ENCODE measurements at regions not wholly inside any gene's neighbourhood (a gene's known extent, or its start where the extent isn't known, plus 50 kb on each side); places are given as distances from the start of the nearest gene placed in this dataset.

DNA sequence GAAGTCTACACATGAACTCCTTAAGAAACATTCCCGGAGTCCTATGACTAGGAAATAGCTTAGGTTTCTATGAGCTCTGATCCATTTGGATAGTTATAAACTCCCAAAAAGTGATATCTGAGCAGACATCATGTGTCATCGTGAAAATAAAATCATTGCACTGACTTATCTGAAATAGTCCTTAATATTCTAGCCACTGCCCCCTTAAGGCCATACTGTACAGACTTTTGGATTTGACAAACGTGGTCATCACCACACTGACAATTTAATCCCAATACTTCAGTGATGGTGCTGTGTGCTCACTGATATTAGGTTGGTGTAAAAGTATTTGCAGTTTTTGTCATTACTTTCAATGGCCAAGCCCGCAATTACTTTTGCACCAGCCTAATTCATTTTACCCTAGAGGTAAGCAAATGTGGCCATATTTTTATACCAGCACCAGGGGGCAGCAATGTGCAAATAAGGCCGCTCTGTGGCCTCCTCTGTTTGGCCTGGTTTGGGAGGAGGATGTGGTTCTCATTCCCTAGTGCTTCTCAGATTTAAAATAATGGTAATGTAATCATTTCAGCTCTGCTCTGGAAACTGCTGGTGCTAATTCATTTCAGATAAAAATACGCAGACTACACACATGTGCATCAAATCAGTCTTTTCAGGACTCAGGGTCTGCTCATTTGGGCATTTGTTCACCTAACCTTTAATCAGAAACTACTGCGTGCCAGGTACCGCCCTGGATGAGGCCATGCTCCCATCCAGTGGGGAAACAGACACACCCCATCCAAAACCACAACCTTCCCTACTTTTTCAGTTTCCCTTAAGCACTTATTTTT is 196.4 kb upstream of the C1QTNF7 start:
- H3K4me1 ChIP-seq (ENCODE audit: control insufficient read depth in 1 of 2, insufficient read depth in 2 of 2, low read length in 2 of 2) = peaks cover 5 to 8% of the 10 kb centered on the region in 2 donors
- peak overlapping the region in 1 of 2 donors; percentile 58 for H3K27ac ChIP-seq (ENCODE audit: low read depth in 1 of 2, low read length in 2 of 2)
- no peaks in the 10 kb centered on the region for H3K9me3 ChIP-seq (ENCODE audit: control insufficient read depth, low read length)
- 44 to 48% methylated on average over 8 of the region's 8 CpGs for WGBS, 2 donors
- H3K27me3 ChIP-seq (ENCODE audit: control insufficient read depth in 1 of 2, insufficient read depth in 2 of 2, low read length in 1 of 2) = no peaks in the 10 kb centered on the region
- no peak overlapping the region for H3K4me3 ChIP-seq (ENCODE audit: low read length in 2 of 2)
- DNase-seq = peak; percentile 87
- ATAC-seq (ENCODE audit: low FRiP score) = peak; percentile 88
- intact Hi-C loops (cut with DNase I) = loop anchor here (2.0 to 10.0 kb wide), 4 partner anchors 93 to 227 kb away; partner anchors contain the start of gene C1QTNF7 (in 2 of the 2)
- H3K36me3 ChIP-seq (ENCODE audit: control insufficient read depth in 1 of 2, insufficient read depth in 2 of 2, low read length in 1 of 2) = peaks cover 0 to 5% of the 10 kb centered on the region in 2 donors

DNA sequence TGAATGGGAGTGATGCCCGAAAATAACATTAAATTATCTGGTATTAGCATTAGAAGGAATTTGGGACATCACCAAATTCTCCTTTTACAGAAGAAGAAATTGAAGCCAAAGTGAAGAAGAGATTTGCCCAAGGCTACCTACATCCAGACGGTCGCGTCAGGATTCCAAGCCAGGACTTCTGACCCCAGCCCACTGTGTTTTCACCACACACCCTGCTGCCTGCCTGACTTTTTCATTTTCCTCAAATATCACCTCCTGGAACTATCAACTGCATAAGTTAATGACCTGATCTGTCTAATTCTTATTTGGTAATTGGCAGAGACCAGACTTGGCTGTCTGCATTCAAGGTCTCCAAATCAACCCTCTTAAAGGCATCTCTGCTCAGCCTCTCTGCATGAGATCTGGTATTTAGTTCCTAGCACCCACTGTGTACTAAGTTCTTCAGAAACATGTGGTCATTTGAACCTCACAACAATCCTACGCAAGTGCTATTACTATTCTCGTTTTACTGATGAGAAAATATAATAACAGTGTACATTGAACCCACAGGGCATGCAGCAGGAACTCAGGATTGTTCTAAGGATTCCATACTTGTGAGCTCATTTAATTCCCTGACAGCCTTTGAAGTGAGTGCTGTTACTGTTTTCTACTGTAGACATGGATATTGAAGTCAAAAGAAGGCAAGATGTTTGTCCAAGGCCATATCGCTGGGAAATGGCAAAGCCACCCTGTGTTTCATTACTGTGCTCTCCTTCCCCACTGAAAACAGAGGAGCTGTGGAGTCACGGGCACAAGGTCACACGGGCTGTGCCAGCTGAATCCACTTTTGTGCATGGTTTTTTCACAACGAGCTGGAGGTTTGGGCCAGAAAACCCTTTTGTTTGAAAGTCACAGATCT is 195.2 kb upstream of the C1QTNF7 start:
- WGBS, 2 donors = 19 to 20% methylated on average over 10 of the region's 10 CpGs
- peak overlapping the region; percentile 61 to 88 for H3K27ac ChIP-seq (ENCODE audit: low read depth in 1 of 2, low read length in 2 of 2)
- ATAC-seq (ENCODE audit: low FRiP score) = peak; percentile 2
- no peak overlapping the region for H3K4me3 ChIP-seq (ENCODE audit: low read length in 2 of 2)
- H3K9me3 ChIP-seq (ENCODE audit: control insufficient read depth, low read length) = no peaks in the 10 kb centered on the region
- no peak for DNase-seq
- intact Hi-C loops (cut with DNase I) = loop anchor here (2.0 to 10.0 kb wide), 4 partner anchors 92 to 226 kb away; partner anchors contain the start of gene C1QTNF7 (in 2 of the 2)
- peaks cover 5 to 8% of the 10 kb centered on the region in 2 donors for H3K4me1 ChIP-seq (ENCODE audit: control insufficient read depth in 1 of 2, insufficient read depth in 2 of 2, low read length in 2 of 2)
- H3K27me3 ChIP-seq (ENCODE audit: control insufficient read depth in 1 of 2, insufficient read depth in 2 of 2, low read length in 1 of 2) = no peaks in the 10 kb centered on the region
- H3K36me3 ChIP-seq (ENCODE audit: control insufficient read depth in 1 of 2, insufficient read depth in 2 of 2, low read length in 1 of 2) = peaks cover 0 to 2% of the 10 kb centered on the region in 2 donors

DNA sequence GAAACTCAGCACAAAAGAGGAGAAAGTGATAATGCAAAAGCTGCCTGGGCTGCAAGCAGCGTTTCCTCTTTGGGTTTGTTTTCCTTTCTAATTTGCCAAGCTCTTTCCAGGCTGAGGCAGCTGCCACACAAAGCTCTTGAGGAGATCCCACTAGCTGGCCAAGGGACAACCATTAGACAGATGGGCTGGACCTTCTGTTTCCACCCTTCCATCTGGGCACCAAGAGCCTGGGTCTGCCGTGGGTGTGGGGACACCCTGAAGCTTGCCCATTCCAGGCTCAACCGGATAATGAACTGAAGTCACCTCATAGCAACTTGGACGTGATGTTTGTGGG is 194.6 kb upstream of the C1QTNF7 start:
- Histone ChIP-seq H3K4me3 (ENCODE audit: low read length in 2 of 2) (no peak overlapping the region), H3K36me3 (ENCODE audit: control insufficient read depth in 1 of 2, insufficient read depth in 2 of 2, low read length in 1 of 2) (peaks cover 0 to 2% of the 10 kb centered on the region in 2 donors), H3K9me3 (ENCODE audit: control insufficient read depth, low read length) (no peaks in the 10 kb centered on the region), H3K4me1 (ENCODE audit: control insufficient read depth in 1 of 2, insufficient read depth in 2 of 2, low read length in 2 of 2) (peaks cover 5 to 8% of the 10 kb centered on the region in 2 donors), H3K27me3 (ENCODE audit: control insufficient read depth in 1 of 2, insufficient read depth in 2 of 2, low read length in 1 of 2) (no peaks in the 10 kb centered on the region), H3K27ac (ENCODE audit: low read depth in 1 of 2, low read length in 2 of 2) (peak overlapping the region; percentile 61 to 62)
- DNase-seq = no peak
- ATAC-seq (ENCODE audit: low FRiP score) = peak; percentile 23
- WGBS, 2 donors = 3% methylated on average over 4 of the region's 4 CpGs
- intact Hi-C loops (cut with DNase I) = loop anchor here (2.0 to 10.0 kb wide), 4 partner anchors 92 to 226 kb away; partner anchors contain the start of gene C1QTNF7 (in 2 of the 2)

DNA sequence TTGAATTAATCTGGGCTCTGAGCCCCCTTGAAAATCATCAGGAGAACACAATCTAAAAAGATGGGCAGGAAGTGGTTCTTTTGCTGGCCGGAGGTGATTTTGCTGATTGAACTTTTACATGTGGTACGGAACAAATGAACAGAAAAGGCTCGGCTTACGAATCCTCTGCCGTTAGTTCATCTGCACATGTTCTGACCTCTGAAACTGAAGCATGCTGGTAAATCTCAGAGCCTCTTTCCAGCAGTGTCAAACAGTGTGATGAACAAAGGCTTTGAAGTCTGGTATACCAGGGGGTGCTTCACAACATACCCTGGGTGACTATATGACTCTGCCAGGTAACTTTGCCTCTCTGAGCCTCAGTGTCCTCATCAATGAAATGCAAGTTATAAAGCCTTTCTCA is 194.2 kb upstream of the C1QTNF7 start:
- 6 to 9% methylated on average over 5 of the region's 5 CpGs for WGBS, 2 donors
- H3K36me3 ChIP-seq (ENCODE audit: control insufficient read depth in 1 of 2, insufficient read depth in 2 of 2, low read length in 1 of 2) = peaks cover 0 to 2% of the 10 kb centered on the region in 2 donors
- no peak for ATAC-seq (ENCODE audit: low FRiP score)
- no peak for DNase-seq
- peaks cover 5 to 8% of the 10 kb centered on the region in 2 donors for H3K4me1 ChIP-seq (ENCODE audit: control insufficient read depth in 1 of 2, insufficient read depth in 2 of 2, low read length in 2 of 2)
- intact Hi-C loops (cut with DNase I) = loop anchor here (2.0 to 10.0 kb wide), 4 partner anchors 91 to 225 kb away; partner anchors contain the start of gene C1QTNF7 (in 2 of the 2)
- peak overlapping the region; percentile 61 to 62 for H3K27ac ChIP-seq (ENCODE audit: low read depth in 1 of 2, low read length in 2 of 2)
- no peaks in the 10 kb centered on the region for H3K9me3 ChIP-seq (ENCODE audit: control insufficient read depth, low read length)
- no peaks in the 10 kb centered on the region for H3K27me3 ChIP-seq (ENCODE audit: control insufficient read depth in 1 of 2, insufficient read depth in 2 of 2, low read length in 1 of 2)
- no peak overlapping the region for H3K4me3 ChIP-seq (ENCODE audit: low read length in 2 of 2)

DNA sequence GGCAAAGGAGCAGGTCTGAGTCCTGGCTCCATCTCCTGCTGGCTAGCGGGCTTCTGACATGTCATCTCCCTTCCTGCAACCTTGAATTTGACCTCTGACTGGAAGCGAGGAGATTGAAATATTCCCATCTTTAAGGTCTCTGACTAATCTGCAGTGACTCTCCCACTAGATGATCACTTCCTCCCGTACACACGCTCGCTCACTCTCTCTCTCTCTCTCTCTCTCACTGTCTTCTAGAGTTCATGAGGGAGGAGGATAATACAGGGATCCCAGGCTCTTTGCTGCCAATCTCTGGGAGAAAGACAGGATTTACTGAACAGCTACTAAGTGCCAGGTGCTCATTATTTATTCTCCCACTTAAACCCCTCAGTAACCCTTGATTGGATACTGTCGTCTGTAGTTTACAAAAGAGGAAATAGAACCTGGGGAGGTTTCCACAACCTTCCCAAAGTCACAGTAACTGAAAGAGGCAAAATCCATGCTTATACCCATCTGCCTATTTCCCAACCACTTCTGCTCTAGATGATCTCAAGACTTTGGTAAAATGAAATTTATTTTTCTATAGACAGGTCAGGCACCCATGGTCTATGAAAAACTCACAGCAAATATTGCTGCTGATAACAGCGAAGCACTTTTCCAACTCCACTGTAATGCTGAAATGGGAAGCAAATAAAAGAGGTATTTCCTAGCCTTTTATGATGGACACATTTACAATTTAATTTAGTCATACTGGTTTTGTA is 193.5 kb upstream of the C1QTNF7 start:
- no peaks in the 10 kb centered on the region for H3K9me3 ChIP-seq (ENCODE audit: control insufficient read depth, low read length)
- DNase-seq (no peak), ATAC-seq (ENCODE audit: low FRiP score) (no peak)
- no peaks in the 10 kb centered on the region for H3K27me3 ChIP-seq (ENCODE audit: control insufficient read depth in 1 of 2, insufficient read depth in 2 of 2, low read length in 1 of 2)
- peaks cover 0 to 2% of the 10 kb centered on the region in 2 donors for H3K36me3 ChIP-seq (ENCODE audit: control insufficient read depth in 1 of 2, insufficient read depth in 2 of 2, low read length in 1 of 2)
- intact Hi-C loops (cut with DNase I) = loop anchor here (10.0 kb wide), 3 partner anchors 91 to 191 kb away; partner anchors contain the start of gene C1QTNF7 (in 2 of the 2)
- 77 to 78% methylated on average over 7 of the region's 7 CpGs for WGBS, 2 donors
- H3K27ac ChIP-seq (ENCODE audit: low read depth in 1 of 2, low read length in 2 of 2) = peak overlapping the region; percentile 61 to 62
- H3K4me3 ChIP-seq (ENCODE audit: low read length in 2 of 2) = no peak overlapping the region
- peaks cover 5 to 8% of the 10 kb centered on the region in 2 donors for H3K4me1 ChIP-seq (ENCODE audit: control insufficient read depth in 1 of 2, insufficient read depth in 2 of 2, low read length in 2 of 2)

DNA sequence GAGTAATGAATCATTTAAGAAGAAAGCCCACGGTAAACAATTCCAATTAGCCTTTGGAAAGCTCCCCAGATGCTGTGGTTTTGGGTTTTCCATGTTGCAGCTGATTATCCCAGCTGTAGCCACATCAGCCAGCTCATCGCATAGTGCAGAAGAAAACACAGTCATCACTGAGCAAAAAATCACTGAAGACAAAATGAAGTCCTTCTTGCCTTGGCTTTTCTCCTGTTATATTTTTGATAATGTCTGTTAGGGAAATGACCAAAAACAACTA is 193.0 kb upstream of the C1QTNF7 start:
- H3K27ac ChIP-seq (ENCODE audit: low read depth in 1 of 2, low read length in 2 of 2) = peak overlapping the region in 1 of 2 donors; percentile 30
- 31 to 42% methylated on average over 2 of the region's 2 CpGs for WGBS, 2 donors
- intact Hi-C loops (cut with DNase I) = loop anchor here (10.0 kb wide), 3 partner anchors 90 to 190 kb away; partner anchors contain the start of gene C1QTNF7 (in 2 of the 2)
- H3K27me3 ChIP-seq (ENCODE audit: control insufficient read depth in 1 of 2, insufficient read depth in 2 of 2, low read length in 1 of 2) = no peaks in the 10 kb centered on the region
- ATAC-seq (ENCODE audit: low FRiP score) (no peak), DNase-seq (no peak)
- no peak overlapping the region for H3K4me3 ChIP-seq (ENCODE audit: low read length in 2 of 2)
- H3K9me3 ChIP-seq (ENCODE audit: control insufficient read depth, low read length) = no peaks in the 10 kb centered on the region
- H3K4me1 ChIP-seq (ENCODE audit: control insufficient read depth in 1 of 2, insufficient read depth in 2 of 2, low read length in 2 of 2) = peaks cover 5 to 8% of the 10 kb centered on the region in 2 donors
- no peaks in the 10 kb centered on the region for H3K36me3 ChIP-seq (ENCODE audit: control insufficient read depth in 1 of 2, insufficient read depth in 2 of 2, low read length in 1 of 2)

DNA sequence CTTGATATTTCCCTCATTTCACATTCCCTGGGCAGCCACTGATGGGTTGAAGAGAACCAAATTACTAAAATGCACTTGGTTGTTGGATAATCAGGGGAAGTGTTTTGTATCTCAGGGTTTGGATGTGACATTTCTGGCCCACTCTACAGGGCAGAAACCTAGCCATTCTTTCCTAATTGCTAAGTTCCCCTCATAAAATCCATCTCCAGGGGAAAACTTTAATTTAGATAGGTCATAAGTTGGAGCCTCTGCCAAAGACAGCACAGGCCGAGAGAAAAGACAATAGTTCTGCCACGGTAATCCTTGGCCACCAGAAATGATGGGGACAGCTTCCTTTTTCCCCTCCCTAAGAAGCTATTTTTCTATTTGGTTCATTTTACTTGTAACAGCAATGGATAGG is 192.7 kb upstream of the C1QTNF7 start:
- Histone ChIP-seq H3K4me1 (ENCODE audit: control insufficient read depth in 1 of 2, insufficient read depth in 2 of 2, low read length in 2 of 2) (peaks cover 5 to 8% of the 10 kb centered on the region in 2 donors), H3K27ac (ENCODE audit: low read depth in 1 of 2, low read length in 2 of 2) (peak overlapping the region in 1 of 2 donors; percentile 30)
- WGBS, 2 donors = 7 to 9% methylated on average over 2 of the region's 2 CpGs

More for the DNA sequence above, 192.7 kb upstream of the C1QTNF7 start:
- intact Hi-C loops (cut with DNase I) = loop anchor here (10.0 kb wide), 3 partner anchors 90 to 190 kb away; partner anchors contain the start of gene C1QTNF7 (in 2 of the 2)
- Histone ChIP-seq H3K9me3 (ENCODE audit: control insufficient read depth, low read length) (no peaks in the 10 kb centered on the region), H3K27me3 (ENCODE audit: control insufficient read depth in 1 of 2, insufficient read depth in 2 of 2, low read length in 1 of 2) (no peaks in the 10 kb centered on the region), H3K36me3 (ENCODE audit: control insufficient read depth in 1 of 2, insufficient read depth in 2 of 2, low read length in 1 of 2) (no peaks in the 10 kb centered on the region), H3K4me3 (ENCODE audit: low read length in 2 of 2) (no peak overlapping the region)
- ATAC-seq (ENCODE audit: low FRiP score) (no peak), DNase-seq (no peak)
